ENCODE measurements at regions not wholly inside any gene's neighbourhood (a gene's known extent, or its start where the extent isn't known, plus 50 kb on each side); places are given as distances from the start of the nearest gene placed in this dataset.

GRCh38 chr4:75189711-75190335, 256.9 kb downstream of the PARM1 start:
- 63 to 70% methylated on average over 4 of the region's 4 CpGs for WGBS, 2 donors
- no peak overlapping the region for H3K4me3 ChIP-seq
- H3K27me3 ChIP-seq = no peaks in the 10 kb centered on the region
- ATAC-seq = no peak
- H3K36me3 ChIP-seq (replicated peaks in 1 of 2; ENCODE audit: insufficient read depth in 1 of 2, low read depth in 2 of 2) = no peaks in the 10 kb centered on the region
- no peaks in the 10 kb centered on the region for H3K4me1 ChIP-seq
- intact Hi-C loops (cut with DNase I) = no loop called here
- no peaks in the 10 kb centered on the region for H3K9me3 ChIP-seq
- no peak overlapping the region for H3K27ac ChIP-seq
- no peak for DNase-seq
- TF ChIP-seq CTCF (IDR thresholded peaks at IDR 0.05) (no peak), POLR2A (IDR thresholded peaks at IDR 0.05) (no peak)

GRCh38 chr4:75180790-75181776, 248.2 kb downstream of the PARM1 start:
- Histone ChIP-seq H3K36me3 (replicated peaks in 1 of 2; ENCODE audit: insufficient read depth in 1 of 2, low read depth in 2 of 2) (no peaks in the 10 kb centered on the region), H3K9me3 (no peaks in the 10 kb centered on the region), H3K4me1 (no peaks in the 10 kb centered on the region), H3K4me3 (no peak overlapping the region), H3K27me3 (no peaks in the 10 kb centered on the region), H3K27ac (no peak overlapping the region)
- DNase-seq (peak in 1 of 4 donors; percentile 7), ATAC-seq (no peak)
- intact Hi-C loops (cut with DNase I) = no loop called here
- 66 to 67% methylated on average over 10 of the region's 10 CpGs for WGBS, 2 donors
- no peak for TF ChIP-seq POLR2A (IDR thresholded peaks at IDR 0.05)
- no peak for TF ChIP-seq CTCF (IDR thresholded peaks at IDR 0.05)

GRCh38 chr4:75180217-75180616, 247.3 kb downstream of the PARM1 start:
- TF ChIP-seq CTCF (IDR thresholded peaks at IDR 0.05) (no peak), POLR2A (IDR thresholded peaks at IDR 0.05) (no peak)
- no peaks in the 10 kb centered on the region for H3K27me3 ChIP-seq
- no peaks in the 10 kb centered on the region for H3K36me3 ChIP-seq (replicated peaks in 1 of 2; ENCODE audit: insufficient read depth in 1 of 2, low read depth in 2 of 2)
- intact Hi-C loops (cut with DNase I) = no loop called here
- H3K27ac ChIP-seq = no peak overlapping the region
- H3K4me1 ChIP-seq = no peaks in the 10 kb centered on the region
- H3K9me3 ChIP-seq = no peaks in the 10 kb centered on the region
- H3K4me3 ChIP-seq = no peak overlapping the region
- no peak for DNase-seq
- no peak for ATAC-seq

GRCh38 chr4:75179510-75179909, 246.6 kb downstream of the PARM1 start:
- intact Hi-C loops (cut with DNase I) = no loop called here
- no peak for TF ChIP-seq CTCF (IDR thresholded peaks at IDR 0.05)
- no peak for TF ChIP-seq POLR2A (IDR thresholded peaks at IDR 0.05)
- ATAC-seq (no peak), DNase-seq (no peak)
- Histone ChIP-seq H3K9me3 (no peaks in the 10 kb centered on the region), H3K36me3 (replicated peaks in 1 of 2; ENCODE audit: insufficient read depth in 1 of 2, low read depth in 2 of 2) (no peaks in the 10 kb centered on the region), H3K27me3 (no peaks in the 10 kb centered on the region), H3K4me1 (no peaks in the 10 kb centered on the region), H3K27ac (no peak overlapping the region), H3K4me3 (no peak overlapping the region)

All from body of pancreas (tissue), 4 donors.